Peyer's patch (tissue), 4 donors: ENCODE measurements at regions not wholly inside any gene's neighbourhood (a gene's known extent, or its start where the extent isn't known, plus 50 kb on each side); places are given as distances from the start of the nearest gene placed in this dataset.

Experiments used
- DNase-seq, 3 donors: peaks; one replicate each; pipeline ENCODE4 v3.0.0-alpha.2; 2017 to 2019
- H3K27ac ChIP-seq, 4 donors: fragments of 200-600 bp; sonication (generic); one replicate each; pipeline ENCODE4 v1.5.1; 2016 to 2019
- H3K27me3 ChIP-seq, 2 donors: fragments of 200-600 bp; sonication (generic); one replicate each; pipeline ENCODE4 v1.5.1; 2019
- H3K36me3 ChIP-seq, 3 donors: fragments of 200-600 bp; sonication (generic); one replicate each; pipeline ENCODE4 v1.5.1; 2016 to 2019
- H3K4me1 ChIP-seq, 4 donors: fragments of 200-600 bp; sonication (generic); one replicate each; pipeline ENCODE4 v1.5.1; 2016 to 2019
- H3K4me3 ChIP-seq, 4 donors: fragments of 200-600 bp; sonication (generic); 1 replicate in 3 of 4; 2 replicates in 1 of 4; pipeline ENCODE4 v1.5.1; 2016 to 2019; ENCODE audit warnings: mild to moderate bottlenecking in 1 of 4
- H3K9me3 ChIP-seq, 4 donors: fragments of 200-600 bp; sonication (generic); one replicate each; pipeline ENCODE4 v1.5.1; 2016 to 2019; ENCODE audit warnings: mild to moderate bottlenecking in 1 of 4
- CTCF ChIP-seq, 6 experiments: fragments of 450-650 bp in 4 of 6; fragments of 200-600 bp in 2 of 6; sonication (generic) in 1 of 6; IDR thresholded peaks; one replicate each; pipeline ENCODE4 v1.5.1; 2017 to 2019; ENCODE audit warnings: antibody characterized with exemption in 6 of 6, mild to moderate bottlenecking in 3 of 6, moderate library complexity in 1 of 6
- POLR2A ChIP-seq, 2 donors: fragments of 450-650 bp; IDR thresholded peaks; one replicate each; pipeline ENCODE4 v1.5.1; 2017; ENCODE audit warnings: antibody characterized with exemption in 2 of 2, mild to moderate bottlenecking in 2 of 2, moderate library complexity in 2 of 2

GRCh38 chr3:72390841-72391240, 457.4 kb downstream of the SHQ1 start:
- no peak for DNase-seq
- Histone ChIP-seq H3K27ac (no peak overlapping the region), H3K4me3 (no peak overlapping the region), H3K4me1 (peaks cover 0 to 32% (median 0%) of the 10 kb centered on the region in 4 donors), H3K9me3 (no peaks in the 10 kb centered on the region), H3K36me3 (no peaks in the 10 kb centered on the region), H3K27me3 (no peaks in the 10 kb centered on the region)
- TF ChIP-seq CTCF (IDR thresholded peaks at IDR 0.05): no peak
- no peak for TF ChIP-seq POLR2A (IDR thresholded peaks at IDR 0.05)

GRCh38 chr3:72388644-72389043, 459.6 kb downstream of the SHQ1 start:
- Histone ChIP-seq H3K27me3 (no peaks in the 10 kb centered on the region), H3K4me3 (no peak overlapping the region), H3K27ac (no peak overlapping the region), H3K36me3 (no peaks in the 10 kb centered on the region), H3K4me1 (peaks cover 0 to 53% (median 3%) of the 10 kb centered on the region in 4 donors), H3K9me3 (no peaks in the 10 kb centered on the region)
- no peak for TF ChIP-seq POLR2A (IDR thresholded peaks at IDR 0.05)
- no peak for TF ChIP-seq CTCF (IDR thresholded peaks at IDR 0.05)
- no peak for DNase-seq

- Histone ChIP-seq H3K27ac (no peak overlapping the region), H3K36me3 (no peaks in the 10 kb centered on the region), H3K9me3 (no peaks in the 10 kb centered on the region), H3K27me3 (no peaks in the 10 kb centered on the region), H3K4me3 (no peak overlapping the region), H3K4me1 (peaks cover 0 to 57% (median 3%) of the 10 kb centered on the region in 4 donors)
- TF ChIP-seq POLR2A (IDR thresholded peaks at IDR 0.05) (no peak), CTCF (IDR thresholded peaks at IDR 0.05) (no peak)
- DNase-seq: no peak
Observed at GRCh38 chr3:72388117-72388516, 460.1 kb downstream of the SHQ1 start.

GRCh38 chr3:72386327-72387000, 461.8 kb downstream of the SHQ1 start:
- no peaks in the 10 kb centered on the region for H3K36me3 ChIP-seq
- no peak overlapping the region for H3K4me3 ChIP-seq
- H3K27ac ChIP-seq: peak overlapping the region in 1 of 4 donors; percentile 40
- TF ChIP-seq POLR2A (IDR thresholded peaks at IDR 0.05): peak in 1 of 2 donors; percentile 10
- TF ChIP-seq CTCF (IDR thresholded peaks at IDR 0.05): peak in 1 of 6 experiments; percentile 5
- H3K27me3 ChIP-seq: no peaks in the 10 kb centered on the region
- H3K4me1 ChIP-seq: peaks cover 0 to 52% (median 3%) of the 10 kb centered on the region in 4 donors
- no peak for DNase-seq
- no peaks in the 10 kb centered on the region for H3K9me3 ChIP-seq

GRCh38 chr3:72385167-72385566, 463.1 kb downstream of the SHQ1 start:
- Histone ChIP-seq H3K36me3 (no peaks in the 10 kb centered on the region), H3K4me1 (peaks cover 0 to 45% (median 3%) of the 10 kb centered on the region in 4 donors), H3K27me3 (no peaks in the 10 kb centered on the region), H3K9me3 (no peaks in the 10 kb centered on the region), H3K4me3 (no peak overlapping the region), H3K27ac (no peak overlapping the region)
- DNase-seq: no peak
- no peak for TF ChIP-seq CTCF (IDR thresholded peaks at IDR 0.05)
- TF ChIP-seq POLR2A (IDR thresholded peaks at IDR 0.05): no peak
